ENCODE measurements at regions not wholly inside any gene's neighbourhood (a gene's known extent, or its start where the extent isn't known, plus 50 kb on each side); places are given as distances from the start of the nearest gene placed in this dataset.
A peak's percentile ranks its signal among the peaks of the same experiment; 100 is the strongest.

GRCh38 chr3:118001380-118001779, 1033.3 kb downstream of the IGSF11 start:
- DNase-seq: no peak

DNA sequence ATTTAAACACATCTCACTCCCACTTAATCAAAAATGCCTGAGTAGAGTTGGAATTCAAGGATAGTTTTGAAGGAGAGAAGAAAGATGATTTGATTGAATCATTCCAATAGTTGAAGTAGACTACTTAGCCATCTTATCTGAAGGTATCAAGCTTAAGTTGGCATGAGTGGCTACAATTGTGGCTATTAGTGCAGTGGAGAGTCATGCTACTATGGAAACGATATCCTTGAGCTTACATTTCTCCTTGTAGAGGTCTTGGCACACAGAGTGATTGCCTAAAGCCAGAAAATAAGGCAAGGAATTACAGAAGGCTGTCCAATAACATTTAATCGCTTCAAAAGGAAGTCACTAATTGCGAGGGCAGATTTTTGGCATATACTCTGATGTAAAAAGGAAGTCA, 1022.7 kb downstream of the IGSF11 start:
- no peak for DNase-seq

DNA sequence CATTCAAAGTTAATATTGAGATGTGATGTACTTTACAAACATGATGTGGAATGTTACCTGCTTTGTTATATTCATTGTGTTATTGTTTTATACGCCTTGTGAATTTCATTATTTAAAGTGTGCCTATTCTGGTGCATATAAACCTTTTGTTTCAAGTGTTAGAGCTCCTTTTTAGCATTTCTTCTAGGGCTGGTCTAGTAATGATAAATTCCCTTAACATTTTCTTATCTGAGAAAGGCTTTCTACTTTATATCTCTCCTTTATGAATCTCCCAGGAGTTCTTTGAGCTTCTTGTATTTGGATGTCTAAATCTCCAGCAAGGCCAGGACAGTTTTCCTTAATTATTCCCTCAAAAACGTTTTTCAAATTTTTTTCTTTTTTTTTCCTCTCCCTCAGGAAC, 1005.6 kb downstream of the IGSF11 start:
- no peak for DNase-seq

DNA sequence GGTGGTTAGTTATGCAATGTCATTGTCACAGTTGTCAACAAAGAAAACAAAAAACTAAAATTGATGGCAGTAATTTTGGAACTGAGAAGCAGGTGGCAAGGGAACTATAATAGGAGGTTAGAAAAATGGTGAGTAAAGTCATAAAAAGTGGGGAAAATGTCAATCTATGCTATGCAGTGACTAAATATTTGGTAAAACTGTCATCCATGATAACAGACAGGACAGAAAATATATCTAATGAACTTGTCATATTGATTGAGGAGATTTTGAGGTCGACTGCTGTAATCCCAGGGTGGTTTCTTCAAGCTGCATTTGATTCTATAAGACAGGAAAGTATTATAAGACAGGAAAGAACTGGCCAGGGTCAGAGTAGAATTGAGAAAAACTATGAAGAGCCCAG, 998.4 kb downstream of the IGSF11 start:
- no peak for DNase-seq

- no peak for DNase-seq
These were observed 979.3 kb downstream of the IGSF11 start for GRCh38 chr3:118055381-118055780.

GRCh38 chr3:118057086-118057485, 977.6 kb downstream of the IGSF11 start:
- no peak for DNase-seq

- no peak for DNase-seq
These were observed 975.5 kb downstream of the IGSF11 start for GRCh38 chr3:118059096-118059495.

- no peak for DNase-seq
These were observed 967.2 kb downstream of the IGSF11 start for GRCh38 chr3:118067439-118067838.

DNA sequence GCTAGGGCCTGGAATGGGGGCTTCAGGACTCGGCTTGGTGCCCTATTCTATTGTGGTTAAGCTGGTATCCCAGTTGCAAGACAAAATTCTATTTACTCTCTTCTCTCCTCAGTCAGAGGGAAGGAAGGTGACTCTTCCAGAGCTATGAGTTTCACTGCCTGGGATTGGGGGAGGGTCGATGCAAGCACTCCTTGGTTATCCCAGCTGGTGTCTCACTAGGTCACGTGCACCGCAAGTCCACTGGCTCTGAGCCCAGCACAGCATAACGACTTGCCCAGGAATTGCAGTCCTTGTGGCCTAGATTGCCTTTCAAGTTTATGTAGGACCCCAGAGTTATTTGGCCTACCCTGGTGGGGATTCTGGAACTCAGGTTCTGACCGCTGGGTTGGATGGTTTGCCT, 958.8 kb downstream of the IGSF11 start:
- no peak for DNase-seq

GRCh38 chr3:118077332-118077731, 957.3 kb downstream of the IGSF11 start:
- no peak for DNase-seq

- no peak for DNase-seq
These were observed 953.8 kb downstream of the IGSF11 start for GRCh38 chr3:118080889-118081288.

GRCh38 chr3:118088696-118089095, 946.0 kb downstream of the IGSF11 start:
- no peak for DNase-seq

DNA sequence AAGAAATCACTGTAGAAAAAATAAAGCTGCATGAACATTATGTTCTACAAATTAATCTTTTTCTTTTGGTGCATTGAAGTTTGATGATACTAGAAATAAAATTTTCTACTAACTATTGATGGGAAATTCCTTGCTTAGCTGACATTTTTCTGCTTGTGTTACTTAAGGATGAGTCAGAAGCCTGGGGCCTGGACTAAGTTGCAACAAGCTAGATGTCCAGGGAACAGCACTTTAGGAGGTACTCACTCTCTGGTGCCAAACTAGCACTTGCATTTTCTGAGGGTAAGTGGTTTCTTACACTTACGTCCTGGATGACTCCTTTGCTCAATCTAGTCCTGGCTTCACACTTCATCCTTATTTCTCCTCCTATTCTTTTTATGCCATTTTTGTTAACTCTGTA, 945.1 kb downstream of the IGSF11 start:
- DNase-seq: no peak

GRCh38 chr3:118097226-118097625, 937.4 kb downstream of the IGSF11 start:
- no peak for DNase-seq

DNA sequence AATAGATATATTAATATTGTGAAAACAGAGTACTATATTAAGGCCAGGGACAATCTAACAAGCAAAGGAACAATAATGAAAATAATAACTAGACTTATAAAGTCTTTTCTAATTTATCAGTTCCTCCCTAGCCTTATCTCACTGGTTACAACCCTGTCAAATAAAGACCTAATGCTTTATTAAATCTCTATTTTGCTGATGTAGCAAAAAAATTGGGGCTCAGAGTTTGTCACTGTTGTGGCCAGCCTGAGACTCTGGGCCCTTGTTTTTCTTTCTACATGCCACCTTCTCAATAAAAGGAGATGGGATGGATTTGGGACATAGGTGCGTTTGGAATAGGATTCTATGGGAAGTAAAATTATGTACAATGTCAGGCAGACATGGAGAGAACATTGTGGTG, 937.0 kb downstream of the IGSF11 start:
- DNase-seq: no peak

GRCh38 chr3:118098827-118099226, 935.8 kb downstream of the IGSF11 start:
- no peak for DNase-seq

GRCh38 chr3:118101891-118102290, 932.8 kb downstream of the IGSF11 start:
- no peak for DNase-seq

DNA sequence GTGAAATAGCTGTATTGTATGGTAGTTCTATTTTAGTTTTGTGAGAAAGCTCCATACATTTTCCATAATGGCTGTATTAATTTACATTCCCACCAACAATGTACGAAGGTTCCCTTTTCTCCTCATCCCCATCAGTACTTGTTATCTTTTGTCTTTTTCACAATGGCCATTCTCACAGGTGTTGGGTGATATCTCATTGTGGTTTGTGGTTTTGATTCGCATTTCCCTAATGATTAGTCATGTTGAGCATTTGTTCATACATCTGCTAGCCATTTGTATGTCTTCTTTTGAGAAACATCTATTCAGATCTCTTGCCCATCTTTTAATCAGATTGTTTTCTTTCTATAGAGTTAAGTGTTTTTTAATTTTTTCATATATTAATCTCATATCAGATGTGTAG, 931.9 kb downstream of the IGSF11 start:
- peak in 1 of 2 experiments; percentile 12 for DNase-seq

DNA sequence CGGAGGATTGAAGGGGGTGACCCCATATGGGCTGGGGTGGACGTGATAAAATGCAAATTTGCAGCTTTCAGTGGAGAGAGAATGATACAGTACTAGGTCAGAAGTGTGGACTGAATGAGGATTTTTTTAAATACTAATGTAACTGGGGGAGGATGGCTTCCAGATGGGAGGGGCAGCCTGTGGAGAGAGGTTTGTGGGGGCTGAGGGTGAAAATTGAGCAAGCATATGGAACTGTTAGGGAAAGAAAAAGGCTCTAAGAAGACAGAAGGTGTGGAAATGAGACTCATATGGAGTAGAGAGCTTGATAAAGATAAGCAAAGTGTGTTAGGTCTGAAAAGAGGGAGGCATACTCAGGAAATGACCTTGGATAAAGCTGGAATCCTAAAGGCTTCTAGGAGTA, 926.4 kb downstream of the IGSF11 start:
- DNase-seq: no peak

DNA sequence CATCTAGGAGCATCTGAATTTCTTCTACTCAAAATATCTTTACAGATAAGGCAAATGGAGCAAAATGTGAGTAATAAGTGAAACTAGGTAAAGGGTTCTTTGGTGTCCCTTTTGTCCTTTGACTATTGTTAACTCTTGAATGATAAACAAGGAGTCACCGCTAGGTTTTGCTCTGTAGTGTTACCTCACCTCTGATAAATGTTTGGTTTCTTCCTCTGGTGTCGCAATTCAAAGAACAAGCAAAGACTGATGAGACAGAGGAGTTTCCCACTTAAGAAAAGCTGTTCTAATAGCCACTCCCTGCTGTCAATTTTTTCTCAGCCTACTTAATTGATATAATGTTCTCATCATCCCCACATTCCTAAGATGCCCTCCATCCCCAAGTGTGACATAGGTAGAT, 925.9 kb downstream of the IGSF11 start:
- DNase-seq: no peak

DNA sequence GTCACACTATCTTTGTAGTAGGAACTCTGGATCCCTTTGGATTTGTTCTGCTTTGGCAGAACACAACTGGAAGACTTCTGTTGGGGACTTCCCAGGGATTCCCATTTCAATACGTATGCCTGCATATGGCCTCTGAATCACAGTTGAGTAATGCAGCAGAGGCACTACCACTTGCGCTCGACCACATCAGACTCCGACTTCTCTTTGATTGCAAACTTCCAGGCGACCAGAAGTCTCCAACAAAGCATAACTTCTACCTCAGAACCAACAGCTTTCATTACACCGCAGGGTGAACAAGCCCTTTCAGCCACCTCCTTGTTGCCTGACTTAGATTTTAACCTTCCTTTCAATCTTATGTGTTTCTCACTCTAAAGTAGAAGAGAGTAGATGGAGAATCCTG, 924.4 kb downstream of the IGSF11 start:
- no peak for DNase-seq

DNA sequence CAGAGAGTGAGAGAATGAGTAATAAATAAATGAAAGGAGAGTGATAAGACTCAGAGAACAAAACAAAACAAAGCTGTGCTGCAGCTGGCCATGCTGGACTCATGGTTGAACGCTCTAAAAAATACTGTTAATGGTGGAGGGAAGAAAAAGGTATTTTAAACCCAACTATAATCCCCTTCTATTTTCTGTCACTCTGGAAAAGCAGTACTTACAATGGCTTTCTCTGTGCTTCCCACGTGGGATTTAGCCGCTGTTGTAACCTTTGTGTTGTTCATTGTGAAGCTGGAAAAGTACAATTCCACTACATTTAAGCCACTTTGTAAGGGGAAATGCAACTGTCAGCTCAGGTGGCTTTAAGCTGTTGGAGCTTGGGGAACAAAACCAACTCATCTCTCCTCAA, 917.7 kb downstream of the IGSF11 start:
- peak in 1 of 2 experiments; percentile 8 for DNase-seq

DNA sequence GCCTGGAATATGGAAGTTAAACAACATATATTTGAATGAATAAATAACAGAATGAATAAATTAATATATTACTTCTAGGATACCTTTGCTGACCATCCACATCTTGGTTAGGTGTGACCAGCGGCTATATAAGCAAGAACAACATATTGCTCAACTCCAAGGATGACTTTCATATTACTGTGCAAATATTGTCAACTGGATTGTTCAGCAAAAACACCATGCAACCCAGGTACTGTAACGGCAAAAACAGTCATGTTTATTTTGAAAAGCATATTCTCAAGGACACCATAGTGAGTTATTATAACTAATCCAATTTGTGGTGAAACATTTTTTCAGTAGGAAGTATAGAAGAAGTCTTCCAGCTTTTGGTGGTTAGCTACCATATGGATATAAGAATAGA, 907.9 kb downstream of the IGSF11 start:
- DNase-seq: no peak

- DNase-seq: no peak
These were observed 906.7 kb downstream of the IGSF11 start for GRCh38 chr3:118127992-118128391.

DNA sequence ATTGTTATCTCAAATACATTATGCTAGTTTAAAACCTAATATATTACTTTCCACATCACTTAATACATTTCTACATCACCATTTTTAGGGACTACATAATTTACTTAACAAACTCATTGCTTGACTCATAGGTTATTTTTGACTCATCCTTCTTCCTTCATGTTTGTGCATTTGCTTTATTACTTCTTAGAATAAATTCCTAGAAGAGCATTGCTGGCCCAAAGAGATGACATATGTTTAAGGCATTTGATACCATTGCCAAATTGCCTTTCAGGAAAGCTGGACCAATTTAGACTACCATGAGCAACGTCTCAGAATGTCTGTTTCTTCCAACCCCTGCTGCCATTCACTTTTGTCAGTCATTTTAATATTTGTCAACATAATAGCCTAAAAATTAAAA, 905.8 kb downstream of the IGSF11 start:
- DNase-seq: no peak

DNA sequence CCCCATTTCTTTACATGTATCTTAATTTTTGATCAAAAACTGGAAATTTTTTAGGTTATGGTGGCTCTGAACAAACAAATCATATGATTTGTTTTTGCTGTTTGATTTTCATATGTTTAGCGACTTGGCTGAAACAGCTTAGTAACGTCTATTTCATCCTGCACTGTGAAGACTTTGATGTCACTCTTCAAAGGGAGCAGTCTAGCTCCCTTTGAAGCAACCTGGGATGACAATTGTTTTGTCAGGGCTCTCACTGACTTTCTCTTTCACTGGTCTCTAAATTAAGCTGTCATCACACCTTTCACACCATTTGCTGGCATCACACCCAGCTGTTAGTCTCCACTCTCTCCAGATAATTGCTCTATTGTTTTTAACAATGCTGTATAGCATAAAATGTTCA, 896.9 kb downstream of the IGSF11 start:
- DNase-seq: no peak
